ENCODE measurements at regions not wholly inside any gene's neighbourhood (a gene's known extent, or its start where the extent isn't known, plus 50 kb on each side); places are given as distances from the start of the nearest gene placed in this dataset.

- TF ChIP-seq RXRA (IDR thresholded peaks at IDR 0.05) = no peak
These were observed 220.3 kb downstream of the LRRN1 start (continued) for GRCh38 chr3:4019501-4019900.

GRCh38 chr3:4021162-4021561 is 221.9 kb downstream of the LRRN1 start:
- Histone ChIP-seq H3K27me3 (ENCODE audit: control insufficient read depth in 4 of 4, insufficient read depth in 4 of 4, low read length in 3 of 4) (no peaks in the 10 kb centered on the region), H3K4me1 (ENCODE audit: control insufficient read depth in 4 of 4, insufficient read depth in 4 of 4, low read length in 3 of 4) (no peaks in the 10 kb centered on the region), H3K9ac (ENCODE audit: low read depth in 1 of 2, low read length in 2 of 2) (no peak overlapping the region), H3K27ac (ENCODE audit: low read depth in 1 of 2, low read length in 2 of 2) (no peak overlapping the region), H3K9me3 (ENCODE audit: control insufficient read depth in 4 of 4, low read length in 3 of 4) (peaks cover 0 to 2% (median 0%) of the 10 kb centered on the region in 4 donors), H3K4me3 (ENCODE audit: low read depth in 1 of 3, low read length in 3 of 3) (no peak overlapping the region), H3K36me3 (ENCODE audit: control insufficient read depth in 4 of 4, insufficient read depth in 3 of 4, low read depth in 1 of 4, low read length in 3 of 4) (no peaks in the 10 kb centered on the region)
- 36% methylated on average over 1 of the region's 1 CpG for WGBS
- DNase-seq (ENCODE audit: low spot score) = no peak
- TF ChIP-seq MAX (IDR thresholded peaks at IDR 0.05) (no peak), TAF1 (conservative IDR thresholded peaks at IDR 0.05) (no peak), HNF4G (IDR thresholded peaks at IDR 0.05) (no peak), CTCF (IDR thresholded peaks at IDR 0.05; ENCODE audit: low read depth, low read length, missing input control) (no peak), GABPA (IDR thresholded peaks at IDR 0.05 in 1 of 2, conservative IDR thresholded peaks at IDR 0.05 in 1 of 2) (no peak), YY1 (IDR thresholded peaks at IDR 0.05) (no peak), REST (IDR thresholded peaks at IDR 0.05) (no peak), FOXA2 (IDR thresholded peaks at IDR 0.05) (no peak), ZBTB33 (IDR thresholded peaks at IDR 0.05) (no peak), RXRA (IDR thresholded peaks at IDR 0.05) (no peak), SP1 (IDR thresholded peaks at IDR 0.05) (no peak), NR2F2 (IDR thresholded peaks at IDR 0.05) (no peak), FOXA1 (IDR thresholded peaks at IDR 0.05) (no peak)

- 89% methylated on average over 7 of the region's 7 CpGs for WGBS
- H3K9ac ChIP-seq (ENCODE audit: low read depth in 1 of 2, low read length in 2 of 2) = no peak overlapping the region
- no peaks in the 10 kb centered on the region for H3K36me3 ChIP-seq (ENCODE audit: control insufficient read depth in 4 of 4, insufficient read depth in 3 of 4, low read depth in 1 of 4, low read length in 3 of 4)
- H3K4me1 ChIP-seq (ENCODE audit: control insufficient read depth in 4 of 4, insufficient read depth in 4 of 4, low read length in 3 of 4) = no peaks in the 10 kb centered on the region
- H3K4me3 ChIP-seq (ENCODE audit: low read depth in 1 of 3, low read length in 3 of 3) = no peak overlapping the region
- no peak for TF ChIP-seq SP1 (IDR thresholded peaks at IDR 0.05)
- TF ChIP-seq JUND (IDR thresholded peaks at IDR 0.05) = no peak
- TF ChIP-seq GABPA (IDR thresholded peaks at IDR 0.05 in 1 of 2, conservative IDR thresholded peaks at IDR 0.05 in 1 of 2) = no peak
- TF ChIP-seq MAX (IDR thresholded peaks at IDR 0.05) = no peak
- TF ChIP-seq RAD21 (IDR thresholded peaks at IDR 0.05) = no peak
- no peak for TF ChIP-seq TAF1 (conservative IDR thresholded peaks at IDR 0.05)
- no peak for TF ChIP-seq YY1 (IDR thresholded peaks at IDR 0.05)
- no peak for TF ChIP-seq ZBTB33 (IDR thresholded peaks at IDR 0.05)
- no peak for TF ChIP-seq ATF3 (IDR thresholded peaks at IDR 0.05)
- no peak for TF ChIP-seq RXRA (IDR thresholded peaks at IDR 0.05)
- TF ChIP-seq EGR1 (IDR thresholded peaks at IDR 0.05; ENCODE audit: low read depth in 2 of 2) = no peak
- TF ChIP-seq CTCF (IDR thresholded peaks at IDR 0.05; ENCODE audit: low read depth, low read length, missing input control) = no peak
- no peak for TF ChIP-seq FOXA1 (IDR thresholded peaks at IDR 0.05)
- H3K27me3 ChIP-seq (ENCODE audit: control insufficient read depth in 4 of 4, insufficient read depth in 4 of 4, low read length in 3 of 4) = no peaks in the 10 kb centered on the region
- no peak overlapping the region for H3K27ac ChIP-seq (ENCODE audit: low read depth in 1 of 2, low read length in 2 of 2)
- DNase-seq (ENCODE audit: low spot score) = no peak
- H3K9me3 ChIP-seq (ENCODE audit: control insufficient read depth in 4 of 4, low read length in 3 of 4) = no peaks in the 10 kb centered on the region
These were observed 229.9 kb downstream of the LRRN1 start for GRCh38 chr3:4029135-4029534.
